Kidney capillary endothelial cell (primary cell): ENCODE measurements at regions not wholly inside any gene's neighbourhood (a gene's known extent, or its start where the extent isn't known, plus 50 kb on each side); places are given as distances from the start of the nearest gene placed in this dataset.
"Not testable (repeated sequence)": the region's sequence is repeated elsewhere in the genome, so short reads cannot be mapped to it uniquely, and the experiment has no call there.

ENCODE experiments used
- DNase-seq: peaks from one replicate; pipeline ENCODE4 v3.0.0-alpha.2; 2018; ENCODE audit warnings: low spot score

- DNase-seq: no peak
Observed at GRCh38 chr10:23955456-23956225, 253.3 kb upstream of the KIAA1217 start.

GRCh38 chr10:23965123-23965522, 243.8 kb upstream of the KIAA1217 start:
- DNase-seq: no peak

GRCh38 chr10:23965880-23966279, 243.1 kb upstream of the KIAA1217 start:
- no peak for DNase-seq

GRCh38 chr10:23966504-23967051, 242.4 kb upstream of the KIAA1217 start:
- no peak for DNase-seq

- no peak for DNase-seq
Observed at GRCh38 chr10:23968301-23968700, 240.6 kb upstream of the KIAA1217 start.

GRCh38 chr10:23974746-23975272, 234.1 kb upstream of the KIAA1217 start:
- no peak for DNase-seq

- DNase-seq: no peak
Observed at GRCh38 chr10:23975431-23975830, 233.5 kb upstream of the KIAA1217 start.

- DNase-seq: no peak
Observed at GRCh38 chr10:23976275-23976674, 232.7 kb upstream of the KIAA1217 start.

GRCh38 chr10:23978317-23978716, 230.6 kb upstream of the KIAA1217 start:
- no peak for DNase-seq

- DNase-seq: no peak
Observed at GRCh38 chr10:23980094-23980493, 228.8 kb upstream of the KIAA1217 start.

- DNase-seq: no peak
Observed at GRCh38 chr10:23981520-23982309, 227.2 kb upstream of the KIAA1217 start.

- DNase-seq: not testable (repeated sequence)
Observed at GRCh38 chr10:23984405-23984804, 224.5 kb upstream of the KIAA1217 start.

GRCh38 chr10:23988006-23988405, 220.9 kb upstream of the KIAA1217 start:
- no peak for DNase-seq

- peak; percentile 58 for DNase-seq
Observed at GRCh38 chr10:23994459-23995046, 214.4 kb upstream of the KIAA1217 start.

- no peak for DNase-seq
Observed at GRCh38 chr10:23999445-23999844, 209.5 kb upstream of the KIAA1217 start.

GRCh38 chr10:24000271-24000813, 208.6 kb upstream of the KIAA1217 start:
- DNase-seq: no peak

- DNase-seq: no peak
Observed at GRCh38 chr10:24006741-24007140, 202.2 kb upstream of the KIAA1217 start.

- no peak for DNase-seq
Observed at GRCh38 chr10:24007359-24007758, 201.6 kb upstream of the KIAA1217 start.

GRCh38 chr10:24008164-24009091, 200.5 kb upstream of the KIAA1217 start:
- peak; percentile 58 for DNase-seq

GRCh38 chr10:24009115-24009514, 199.8 kb upstream of the KIAA1217 start:
- DNase-seq: no peak

GRCh38 chr10:24009736-24010135, 199.2 kb upstream of the KIAA1217 start:
- no peak for DNase-seq
